ENCODE measurements at regions not wholly inside any gene's neighbourhood (a gene's known extent, or its start where the extent isn't known, plus 50 kb on each side); places are given as distances from the start of the nearest gene placed in this dataset.

GRCh38 chr5:119876522-119876921 is 247.2 kb downstream of the FAM170A start:
- CTCF ChIA-PET = interaction anchor here (0.5 kb wide), 1 partner anchor 860 kb away, joined by 3 read pairs; no protein-coding TSS in a partner anchor
- H3K27ac Mint-ChIP-seq (ENCODE audit: low read depth, unreplicated experiment) = no peak overlapping the region

GRCh38 chr5:119878712-119879111 is 249.4 kb downstream of the FAM170A start:
- Mint-ChIP-seq H3K4me1 (ENCODE audit: insufficient read depth, unreplicated experiment) (no peaks in the 10 kb centered on the region), H3K27ac (ENCODE audit: low read depth, unreplicated experiment) (no peak overlapping the region), H3K4me3 (ENCODE audit: unreplicated experiment) (no peak overlapping the region), H3K9me3 (ENCODE audit: unreplicated experiment) (no peaks in the 10 kb centered on the region), H3K36me3 (ENCODE audit: insufficient read depth, unreplicated experiment) (no peaks in the 10 kb centered on the region), H3K27me3 (ENCODE audit: insufficient read depth, unreplicated experiment) (no peaks in the 10 kb centered on the region)
- no TSS peak for BruUV-seq (replicated peaks)
- intact Hi-C loops (cut with micrococcal nuclease) = no loop called here
- CTCF ChIA-PET = interaction anchor here (0.7 to 1.1 kb wide), 2 partner anchors 13 to 19 kb away, joined by 4 to 6 read pairs; no protein-coding TSS in a partner anchor
- no peak for TF ChIP-seq CTCF (IDR thresholded peaks at IDR 0.05; ENCODE audit: unreplicated experiment)
- DNase-seq (ENCODE audit: unreplicated experiment) = peak; percentile 10
- POLR2A ChIA-PET = interaction anchor here (0.6 kb wide), 1 partner anchor 454 kb away, joined by 4 read pairs; no protein-coding TSS in a partner anchor

More at GRCh38 chr5:119876522-119876921, 247.2 kb downstream of the FAM170A start:
- Mint-ChIP-seq H3K9me3 (ENCODE audit: unreplicated experiment) (no peaks in the 10 kb centered on the region), H3K27me3 (ENCODE audit: insufficient read depth, unreplicated experiment) (no peaks in the 10 kb centered on the region), H3K4me1 (ENCODE audit: insufficient read depth, unreplicated experiment) (no peaks in the 10 kb centered on the region), H3K4me3 (ENCODE audit: unreplicated experiment) (no peak overlapping the region), H3K36me3 (ENCODE audit: insufficient read depth, unreplicated experiment) (no peaks in the 10 kb centered on the region)
- POLR2A ChIA-PET = no interaction called here
- intact Hi-C loops (cut with micrococcal nuclease) = no loop called here
- DNase-seq (ENCODE audit: unreplicated experiment) = peak; percentile 6
- no peak for TF ChIP-seq CTCF (IDR thresholded peaks at IDR 0.05; ENCODE audit: unreplicated experiment)
- no TSS peak for BruUV-seq (replicated peaks)

- ChIA-PET POLR2A (interaction anchor here (0.6 kb wide), 1 partner anchor 511 kb away, joined by 3 read pairs; no protein-coding TSS in a partner anchor), CTCF (no interaction called here)
- Mint-ChIP-seq H3K27me3 (ENCODE audit: insufficient read depth, unreplicated experiment) (no peaks in the 10 kb centered on the region), H3K4me3 (ENCODE audit: unreplicated experiment) (no peak overlapping the region), H3K27ac (ENCODE audit: low read depth, unreplicated experiment) (no peak overlapping the region), H3K36me3 (ENCODE audit: insufficient read depth, unreplicated experiment) (no peaks in the 10 kb centered on the region), H3K4me1 (ENCODE audit: insufficient read depth, unreplicated experiment) (no peaks in the 10 kb centered on the region), H3K9me3 (ENCODE audit: unreplicated experiment) (no peaks in the 10 kb centered on the region)
- intact Hi-C loops (cut with micrococcal nuclease) = no loop called here
- no TSS peak for BruUV-seq (replicated peaks)
- no peak for TF ChIP-seq CTCF (IDR thresholded peaks at IDR 0.05; ENCODE audit: unreplicated experiment)
- peak; percentile 12 for DNase-seq (ENCODE audit: unreplicated experiment)
These were observed 250.1 kb downstream of the FAM170A start for GRCh38 chr5:119879446-119879845.

- H3K27me3 Mint-ChIP-seq (ENCODE audit: insufficient read depth, unreplicated experiment) = no peaks in the 10 kb centered on the region
- H3K27ac Mint-ChIP-seq (ENCODE audit: low read depth, unreplicated experiment) = no peak overlapping the region
- no peaks in the 10 kb centered on the region for H3K4me1 Mint-ChIP-seq (ENCODE audit: insufficient read depth, unreplicated experiment)
- H3K9me3 Mint-ChIP-seq (ENCODE audit: unreplicated experiment) = no peaks in the 10 kb centered on the region
- DNase-seq (ENCODE audit: unreplicated experiment) = no peak
- TF ChIP-seq CTCF (IDR thresholded peaks at IDR 0.05; ENCODE audit: unreplicated experiment) = no peak
- BruUV-seq (replicated peaks) = no TSS peak
- H3K4me3 Mint-ChIP-seq (ENCODE audit: unreplicated experiment) = no peak overlapping the region
- no peaks in the 10 kb centered on the region for H3K36me3 Mint-ChIP-seq (ENCODE audit: insufficient read depth, unreplicated experiment)
- intact Hi-C loops (cut with micrococcal nuclease) = no loop called here
- POLR2A ChIA-PET = no interaction called here
- CTCF ChIA-PET = no interaction called here
These were observed 265.7 kb downstream of the FAM170A start for GRCh38 chr5:119895066-119895465.
